OCI-LY3 (cell line): ENCODE measurements at regions not wholly inside any gene's neighbourhood (a gene's known extent, or its start where the extent isn't known, plus 50 kb on each side); places are given as distances from the start of the nearest gene placed in this dataset.
"Not testable (repeated sequence)": the region's sequence is repeated elsewhere in the genome, so short reads cannot be mapped to it uniquely, and the experiment has no call there.

Experiments
- H2AFZ ChIP-seq: fragments of 200-600, 300-600 bp; shearing (Covaris generic); 2 replicates; pipeline ENCODE4 v1.6.0; 2014; ENCODE audit warnings: antibody characterized with exemption, low read depth, low read length
- H3K27ac ChIP-seq: fragments of 200-600, 300-600 bp; sonication (generic); 2 replicates; pipeline ENCODE4 v1.5.1; 2014; ENCODE audit warnings: mild to moderate bottlenecking, low read length, moderate library complexity, mixed read lengths
- H3K27me3 ChIP-seq: fragments of 200-600, 300-600 bp; sonication (generic); 2 replicates; pipeline ENCODE4 v1.6.1; 2014; ENCODE audit warnings: low read depth, low read length, mixed read lengths
- H3K36me3 ChIP-seq: fragments of 200-600, 300-600 bp; sonication (generic); replicated peaks from 2 replicates; pipeline ENCODE3; 2014; ENCODE audit warnings: low read depth, low read length, mixed read lengths
- H3K4me1 ChIP-seq: fragments of 300-600, 200-600 bp; sonication (generic); 2 replicates; pipeline ENCODE4 v1.6.1; 2014; ENCODE audit warnings: low read length, mixed read lengths
- H3K4me2 ChIP-seq: fragments of 200-600, 300-600 bp; sonication (generic); 2 replicates; pipeline ENCODE4 v1.6.1; 2014; ENCODE audit warnings: low read length, mixed read lengths
- H3K4me3 ChIP-seq: fragments of 300-600, 200-600 bp; sonication (generic); 2 replicates; pipeline ENCODE4 v1.5.1; 2014; ENCODE audit warnings: antibody characterized with exemption, mild to moderate bottlenecking, low read length, moderate library complexity
- H3K79me2 ChIP-seq: fragments of 300-600, 200-600 bp; shearing (Covaris generic); 2 replicates; pipeline ENCODE4 v1.6.1; 2014; ENCODE audit warnings: mild to moderate bottlenecking, low read length, mixed read lengths
- H3K9ac ChIP-seq: fragments of 300-600, 200-600 bp; shearing (Covaris generic); 2 replicates; pipeline ENCODE4 v1.6.0; 2014; ENCODE audit warnings: mild to moderate bottlenecking, low read length, moderate library complexity
- H3K9me3 ChIP-seq: fragments of 200-600, 300-600 bp; shearing (Covaris generic); 2 replicates; pipeline ENCODE4 v1.6.1; 2014; ENCODE audit warnings: low read length, mixed read lengths; ENCODE audit not compliant: insufficient read depth
- H4K20me1 ChIP-seq: fragments of 200-600, 300-600 bp; sonication (generic); 2 replicates; pipeline ENCODE4 v1.6.1; 2016; ENCODE audit warnings: low read length, mixed read lengths; ENCODE audit not compliant: insufficient read depth
- EZH2phosphoT487 ChIP-seq: fragments of 200-600 bp; shearing (Covaris generic); IDR thresholded peaks from 2 replicates; pipeline ENCODE4 v1.6.1; 2018; ENCODE audit warnings: antibody characterized with exemption, mixed run types, low read depth
- TF ChIP-seq, protein P1 (sequence below): fragments of 200-600, 300-600 bp; sonication (generic); IDR thresholded peaks from 2 replicates; pipeline ENCODE4 v1.5.1; 2014; ENCODE audit warnings: antibody characterized with exemption, low read length, low read depth

- Histone ChIP-seq H3K36me3 (no peaks in the 10 kb centered on the region), H3K27me3 (no peaks in the 10 kb centered on the region), H3K79me2 (no peaks in the 10 kb centered on the region), H3K27ac (no peak overlapping the region), H3K4me2 (no peak overlapping the region), H2AFZ (no peak overlapping the region), H3K4me3 (no peak overlapping the region), H3K4me1 (no peaks in the 10 kb centered on the region), H4K20me1 (no peaks in the 10 kb centered on the region), H3K9me3 (no peaks in the 10 kb centered on the region), H3K9ac (no peak overlapping the region)
- TF ChIP-seq, protein P1, sequence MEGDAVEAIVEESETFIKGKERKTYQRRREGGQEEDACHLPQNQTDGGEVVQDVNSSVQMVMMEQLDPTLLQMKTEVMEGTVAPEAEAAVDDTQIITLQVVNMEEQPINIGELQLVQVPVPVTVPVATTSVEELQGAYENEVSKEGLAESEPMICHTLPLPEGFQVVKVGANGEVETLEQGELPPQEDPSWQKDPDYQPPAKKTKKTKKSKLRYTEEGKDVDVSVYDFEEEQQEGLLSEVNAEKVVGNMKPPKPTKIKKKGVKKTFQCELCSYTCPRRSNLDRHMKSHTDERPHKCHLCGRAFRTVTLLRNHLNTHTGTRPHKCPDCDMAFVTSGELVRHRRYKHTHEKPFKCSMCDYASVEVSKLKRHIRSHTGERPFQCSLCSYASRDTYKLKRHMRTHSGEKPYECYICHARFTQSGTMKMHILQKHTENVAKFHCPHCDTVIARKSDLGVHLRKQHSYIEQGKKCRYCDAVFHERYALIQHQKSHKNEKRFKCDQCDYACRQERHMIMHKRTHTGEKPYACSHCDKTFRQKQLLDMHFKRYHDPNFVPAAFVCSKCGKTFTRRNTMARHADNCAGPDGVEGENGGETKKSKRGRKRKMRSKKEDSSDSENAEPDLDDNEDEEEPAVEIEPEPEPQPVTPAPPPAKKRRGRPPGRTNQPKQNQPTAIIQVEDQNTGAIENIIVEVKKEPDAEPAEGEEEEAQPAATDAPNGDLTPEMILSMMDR, result no peak
- no peak for TF ChIP-seq EZH2phosphoT487
These were observed 1032.5 kb downstream of the SOCS6 start for GRCh38 chr18:71321319-71321718.

GRCh38 chr18:71304856-71305255 lies 1016.0 kb downstream of the SOCS6 start:
- Histone ChIP-seq H2AFZ (no peak overlapping the region), H3K9ac (no peak overlapping the region), H3K36me3 (no peaks in the 10 kb centered on the region), H3K27me3 (no peaks in the 10 kb centered on the region), H3K9me3 (no peaks in the 10 kb centered on the region), H3K4me2 (no peak overlapping the region), H3K79me2 (no peaks in the 10 kb centered on the region), H3K27ac (no peak overlapping the region), H3K4me3 (no peak overlapping the region), H4K20me1 (no peaks in the 10 kb centered on the region), H3K4me1 (0 out of 2 replicates have a peak, but pooled peaks cover 6% of the 10 kb centered on the region)
- TF ChIP-seq, protein P1, result no peak
- TF ChIP-seq EZH2phosphoT487, result no peak

DNA sequence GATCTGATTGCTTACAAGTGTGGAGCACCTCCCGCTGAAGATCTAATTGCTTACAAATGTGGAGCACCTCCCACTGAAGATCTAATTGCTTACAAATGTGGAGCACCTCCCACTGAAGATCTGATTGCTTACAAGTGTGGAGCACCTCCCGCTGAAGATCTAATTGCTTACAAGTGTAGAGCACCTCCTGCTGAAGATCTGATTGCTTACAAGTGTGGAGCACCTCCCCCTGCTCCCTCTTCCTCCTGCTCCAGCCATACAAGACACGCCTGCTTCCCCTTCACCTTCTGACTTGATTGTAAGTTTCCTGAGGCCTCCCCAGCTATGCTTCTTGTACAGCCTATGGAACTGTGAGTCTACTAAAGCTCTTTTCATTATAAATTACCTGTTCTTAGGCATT lies 1014.9 kb downstream of the SOCS6 start:
- not testable (repeated sequence) for H3K4me3 ChIP-seq, H3K9me3 ChIP-seq, H4K20me1 ChIP-seq, H3K9ac ChIP-seq, H3K4me1 ChIP-seq, H3K36me3 ChIP-seq, H3K4me2 ChIP-seq, H3K79me2 ChIP-seq, H3K27ac ChIP-seq, H3K27me3 ChIP-seq
- H2AFZ ChIP-seq, result peak overlapping the region; percentile 43; the same call in 1 of the 2 replicates

GRCh38 chr18:71301596-71301995 lies 1012.8 kb downstream of the SOCS6 start:
- Histone ChIP-seq H3K27ac (no peak overlapping the region), H3K79me2 (no peaks in the 10 kb centered on the region), H3K9me3 (no peaks in the 10 kb centered on the region), H3K4me2 (no peak overlapping the region), H3K4me3 (no peak overlapping the region), H3K27me3 (no peaks in the 10 kb centered on the region), H3K4me1 (0 out of 2 replicates have a peak, but pooled peaks cover 6% of the 10 kb centered on the region), H4K20me1 (no peaks in the 10 kb centered on the region), H3K9ac (no peak overlapping the region), H3K36me3 (no peaks in the 10 kb centered on the region), H2AFZ (no peak overlapping the region)
- no peak for TF ChIP-seq EZH2phosphoT487
- TF ChIP-seq, protein P1, result no peak

DNA sequence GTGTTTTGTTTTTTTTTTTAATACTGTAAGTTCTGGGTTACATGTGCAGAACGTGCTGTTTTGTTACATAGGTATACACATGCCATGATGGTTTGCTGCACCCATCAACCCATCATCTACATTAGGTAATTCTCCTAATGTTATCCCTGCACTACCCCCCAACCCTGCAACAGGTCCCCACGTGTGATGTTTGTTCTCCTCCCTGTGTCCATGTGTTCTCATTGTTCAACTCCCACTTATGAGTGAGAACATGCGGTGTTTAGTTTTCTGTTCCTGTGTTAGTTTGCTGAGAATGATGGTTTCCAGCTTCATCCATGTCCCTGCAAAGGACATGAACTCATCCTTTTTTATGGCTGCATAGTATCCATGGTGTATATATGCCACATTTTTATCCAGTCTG lies 1005.4 kb downstream of the SOCS6 start:
- H2AFZ ChIP-seq, H3K4me2 ChIP-seq, H3K79me2 ChIP-seq, H3K27me3 ChIP-seq, H3K36me3 ChIP-seq, H3K27ac ChIP-seq, H3K9me3 ChIP-seq, H3K9ac ChIP-seq, H3K4me3 ChIP-seq, H4K20me1 ChIP-seq, H3K4me1 ChIP-seq: not testable (repeated sequence)
